ENCODE measurements at regions not wholly inside any gene's neighbourhood (a gene's known extent, or its start where the extent isn't known, plus 50 kb on each side); places are given as distances from the start of the nearest gene placed in this dataset.

DNA sequence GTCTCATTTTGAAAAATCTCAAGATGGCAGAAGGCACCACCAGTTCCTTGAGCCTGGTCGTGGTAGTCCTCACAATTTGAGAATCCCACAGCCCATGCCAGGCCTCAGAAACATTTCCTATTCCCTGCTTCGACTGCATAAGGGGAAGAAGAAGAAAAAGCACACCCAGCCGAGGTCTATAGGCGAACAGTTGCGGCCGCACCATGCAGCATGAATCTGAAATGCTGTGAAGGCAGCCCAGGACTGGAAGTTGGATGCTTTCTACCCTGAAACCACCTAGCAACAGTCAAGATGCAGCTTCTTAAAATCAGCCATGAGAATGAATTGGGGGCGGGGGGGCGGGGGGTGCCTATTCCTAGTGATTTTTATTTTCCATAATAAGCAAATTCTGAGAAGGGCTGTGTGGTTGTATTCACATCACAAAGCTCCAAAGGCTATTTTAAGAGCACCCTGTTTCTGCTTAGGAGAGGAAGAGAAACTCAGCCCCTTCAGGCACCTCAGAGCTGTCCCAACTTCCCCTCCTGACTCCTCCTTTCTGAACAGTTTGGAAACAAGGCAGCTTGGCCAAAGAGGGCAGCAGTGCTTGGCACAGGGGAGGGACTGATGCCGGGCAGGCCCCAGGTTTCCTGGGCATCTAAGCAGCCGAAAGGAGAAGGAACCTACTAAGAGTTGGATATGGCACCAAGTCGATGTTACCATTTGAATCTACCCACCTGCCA, 172.5 kb upstream of the FOXN3 start:
- DNase-seq (ENCODE audit: low read depth), result no peak
- in situ Hi-C loops (cut with HindIII; ENCODE audit: low pct_unique_long_range_greater_than_20kb, low sequenced_read_pairs), result no loop called here

DNA sequence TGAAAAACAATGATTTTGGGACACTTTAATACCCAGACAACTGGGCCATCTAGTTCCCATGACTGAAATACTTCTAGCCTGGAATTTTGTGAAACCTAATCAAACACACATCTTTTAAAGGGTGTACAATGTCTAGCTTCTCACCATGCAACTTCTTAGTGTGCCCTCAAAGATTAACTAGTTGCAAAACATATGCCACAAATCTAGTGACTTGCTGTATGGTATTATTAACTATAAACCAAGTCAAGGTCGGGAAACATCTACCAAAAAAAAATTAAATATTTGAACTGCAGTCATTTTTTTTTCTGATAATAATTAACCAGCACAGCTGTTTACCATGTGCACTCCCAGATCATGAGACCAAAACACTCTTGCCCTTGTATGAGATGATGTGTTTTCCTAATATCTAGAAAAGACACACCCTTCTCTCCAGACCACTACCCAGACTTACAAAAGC, 171.8 kb upstream of the FOXN3 start:
- DNase-seq (ENCODE audit: low read depth), result no peak
- in situ Hi-C loops (cut with HindIII; ENCODE audit: low pct_unique_long_range_greater_than_20kb, low sequenced_read_pairs), result no loop called here

DNA sequence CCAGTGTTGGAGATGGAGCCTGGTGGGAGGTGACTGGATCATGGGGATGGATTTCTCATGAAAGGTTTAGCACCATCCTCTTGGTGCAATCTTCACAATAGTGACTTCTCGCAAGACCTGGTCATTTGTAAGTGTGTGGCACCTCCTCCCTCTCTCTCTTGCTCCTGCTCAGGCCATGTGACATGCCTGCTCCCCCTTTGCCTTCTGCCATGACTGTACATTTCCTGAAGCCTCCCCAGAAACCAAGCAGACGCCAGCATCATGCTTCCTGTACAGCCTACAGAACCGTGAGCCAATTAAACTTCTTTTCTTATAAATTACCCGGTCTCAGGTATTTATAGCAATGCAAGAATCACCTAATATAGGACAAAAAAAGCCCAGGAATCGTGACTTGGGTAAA, 171.0 kb upstream of the FOXN3 start:
- DNase-seq (ENCODE audit: low read depth), result no peak
- in situ Hi-C loops (cut with HindIII; ENCODE audit: low pct_unique_long_range_greater_than_20kb, low sequenced_read_pairs), result no loop called here

DNA sequence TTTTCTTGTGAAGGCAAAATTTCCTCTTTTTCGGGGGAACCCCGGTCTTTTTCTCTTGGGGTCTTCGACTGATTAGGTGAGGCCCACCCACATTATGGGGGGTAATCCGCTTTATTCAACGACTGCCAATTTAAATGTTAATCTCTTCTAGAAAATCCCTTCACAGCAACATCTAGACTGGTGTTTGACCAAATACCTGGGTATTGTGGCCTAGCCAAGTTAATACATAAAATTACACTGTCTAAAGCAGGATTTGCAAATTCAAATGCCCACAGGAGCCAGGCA, 170.0 kb upstream of the FOXN3 start:
- in situ Hi-C loops (cut with HindIII; ENCODE audit: low pct_unique_long_range_greater_than_20kb, low sequenced_read_pairs), result no loop called here
- no peak for DNase-seq (ENCODE audit: low read depth)

DNA sequence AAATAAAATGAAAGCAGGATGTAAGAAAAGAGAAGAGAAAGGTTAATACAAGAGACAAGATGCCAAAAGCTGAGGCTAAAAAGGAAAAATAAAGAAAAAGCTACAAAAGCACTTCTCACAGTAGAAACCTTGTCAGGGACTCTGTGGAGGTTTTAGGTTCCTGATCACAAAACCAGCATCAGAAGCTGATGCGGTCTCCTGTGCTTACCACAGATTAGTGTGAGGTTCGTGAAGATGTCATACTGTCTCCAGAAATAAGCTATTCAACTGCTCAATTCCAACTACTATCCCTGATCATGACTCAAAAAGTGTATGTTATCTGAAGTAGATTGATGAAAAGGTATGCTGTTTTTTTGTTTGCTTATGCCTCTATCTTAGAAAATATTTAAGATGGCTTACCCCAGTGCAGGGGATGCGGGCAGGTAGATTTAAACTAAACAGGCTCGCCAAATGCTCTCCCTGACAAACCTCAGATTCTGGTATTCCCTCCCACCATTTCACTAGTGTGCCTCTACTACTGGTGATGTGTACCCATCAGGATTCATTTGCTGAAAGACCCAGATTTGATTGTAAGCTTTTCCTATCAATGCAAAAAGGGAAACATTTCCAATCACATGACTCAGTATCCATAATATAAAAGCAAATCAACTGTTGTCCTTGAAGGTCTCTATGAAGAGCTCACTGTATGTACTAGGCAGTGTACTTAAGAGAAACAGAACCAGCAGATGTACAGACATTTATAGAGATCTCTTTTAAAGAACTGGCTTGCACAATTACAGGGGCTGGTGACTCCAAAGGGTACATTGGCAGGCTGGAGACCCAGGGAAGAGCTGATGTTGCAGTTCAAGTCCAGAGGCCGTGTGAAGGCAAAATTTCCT, 169.5 kb upstream of the FOXN3 start:
- in situ Hi-C loops (cut with HindIII; ENCODE audit: low pct_unique_long_range_greater_than_20kb, low sequenced_read_pairs), result no loop called here
- DNase-seq (ENCODE audit: low read depth), result no peak

DNA sequence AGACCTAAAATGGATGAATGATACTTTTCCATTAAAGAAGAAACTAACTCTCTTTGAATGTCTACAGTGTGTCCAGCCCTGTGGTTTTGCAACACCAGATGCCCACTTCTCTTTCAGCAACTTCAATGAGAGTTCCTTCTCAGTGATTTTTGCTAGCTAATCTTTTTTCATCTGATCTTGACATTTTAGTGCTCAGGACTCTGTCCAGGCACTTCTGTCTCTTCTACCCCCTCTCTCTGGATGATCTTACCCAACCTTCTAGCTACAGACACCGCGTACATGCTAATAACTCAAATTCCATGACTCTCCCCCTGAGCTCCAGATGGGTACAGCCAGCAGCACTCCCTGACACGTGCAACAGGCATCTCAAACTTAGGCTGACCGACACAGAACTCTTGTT, 161.1 kb upstream of the FOXN3 start:
- in situ Hi-C loops (cut with HindIII; ENCODE audit: low pct_unique_long_range_greater_than_20kb, low sequenced_read_pairs), result no loop called here
- no peak for DNase-seq (ENCODE audit: low read depth)

DNA sequence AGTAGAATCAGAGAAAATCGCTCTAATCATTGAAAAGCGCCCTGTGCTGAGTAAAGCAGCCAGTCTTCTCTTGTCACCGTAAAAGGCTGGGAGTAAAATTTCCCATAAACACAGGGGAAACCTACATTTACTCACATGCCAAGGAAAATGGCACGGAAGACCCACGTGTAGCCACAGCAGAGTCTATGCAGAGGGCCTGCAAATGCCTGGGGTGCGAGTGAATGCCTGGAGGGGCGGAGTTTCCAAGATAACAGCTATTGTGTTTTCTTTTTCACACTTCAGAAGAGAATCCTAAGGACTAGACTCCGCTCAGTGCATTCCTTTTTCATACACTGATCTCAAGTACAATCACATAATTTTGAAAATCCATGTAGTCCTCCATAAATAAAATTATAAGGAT, 159.9 kb upstream of the FOXN3 start:
- in situ Hi-C loops (cut with HindIII; ENCODE audit: low pct_unique_long_range_greater_than_20kb, low sequenced_read_pairs), result no loop called here
- no peak for DNase-seq (ENCODE audit: low read depth)

DNA sequence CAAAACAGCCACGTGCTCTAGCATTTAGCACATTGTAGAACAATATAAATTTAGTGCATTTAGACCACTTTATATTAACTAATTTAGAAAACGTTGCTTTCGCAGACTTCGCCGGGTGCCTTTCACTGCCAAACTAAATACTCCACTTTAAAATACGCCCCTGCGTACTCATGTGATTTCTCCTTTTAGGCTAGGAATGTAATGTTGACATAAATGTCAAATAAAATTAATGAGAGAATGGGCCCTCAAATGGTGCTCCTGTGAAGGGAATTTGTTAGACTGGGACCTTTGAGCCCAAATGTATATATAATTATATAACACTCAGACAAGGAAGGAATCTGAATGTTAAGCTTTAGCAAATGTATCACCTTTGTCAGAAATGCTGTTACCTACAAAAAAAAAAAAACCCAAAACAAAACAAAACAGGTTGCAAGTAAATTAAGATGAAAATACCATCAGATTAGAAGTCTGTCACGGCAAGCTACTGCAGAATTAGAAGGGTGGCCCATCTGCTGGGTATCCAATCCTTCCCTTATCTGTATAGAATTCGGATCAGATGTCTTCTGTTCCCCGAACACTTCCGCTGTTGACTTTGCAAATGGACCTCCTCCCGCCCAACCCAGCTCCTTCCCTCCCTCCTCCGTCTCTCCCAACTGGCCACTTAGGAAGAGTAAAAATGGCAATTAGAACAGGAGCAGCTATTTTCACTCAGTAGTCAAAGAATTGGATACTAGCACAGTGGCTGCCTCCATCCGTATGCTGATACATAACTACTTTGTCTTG, 159.3 kb upstream of the FOXN3 start:
- no peak for DNase-seq (ENCODE audit: low read depth)
- in situ Hi-C loops (cut with HindIII; ENCODE audit: low pct_unique_long_range_greater_than_20kb, low sequenced_read_pairs), result no loop called here

DNA sequence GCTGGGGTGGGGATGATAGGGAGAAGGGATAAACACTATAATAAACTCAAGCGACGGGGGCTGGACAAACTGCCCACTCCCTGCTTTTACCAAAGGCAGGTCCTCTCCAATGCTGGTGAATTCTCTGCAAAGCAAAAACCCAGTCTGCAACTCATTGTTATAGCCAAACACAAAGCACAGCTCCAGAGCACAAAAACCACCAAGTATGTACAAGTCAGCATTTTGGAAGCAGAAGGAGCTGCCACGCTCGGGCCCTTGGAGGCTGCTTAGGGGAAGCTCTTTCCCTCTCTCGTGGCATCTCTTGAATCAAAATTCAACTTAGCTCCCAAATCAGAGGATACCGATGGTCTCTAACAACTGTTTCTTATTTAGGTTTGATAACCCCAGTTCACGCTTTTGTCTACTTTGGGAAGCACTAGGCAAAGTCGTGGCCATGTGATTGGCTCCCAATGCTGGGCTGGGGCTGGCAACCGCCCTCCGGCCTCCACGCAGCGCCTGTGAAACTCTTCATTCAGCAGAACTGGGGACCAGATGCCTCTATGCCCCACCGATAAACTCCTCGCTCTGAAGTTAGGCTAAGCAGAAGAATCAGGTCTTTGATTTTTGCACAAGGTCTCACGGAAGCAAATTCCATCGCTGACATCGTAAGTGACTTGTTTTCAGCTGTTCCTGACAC, 158.5 kb upstream of the FOXN3 start:
- no peak for DNase-seq (ENCODE audit: low read depth)
- in situ Hi-C loops (cut with HindIII; ENCODE audit: low pct_unique_long_range_greater_than_20kb, low sequenced_read_pairs), result no loop called here

DNA sequence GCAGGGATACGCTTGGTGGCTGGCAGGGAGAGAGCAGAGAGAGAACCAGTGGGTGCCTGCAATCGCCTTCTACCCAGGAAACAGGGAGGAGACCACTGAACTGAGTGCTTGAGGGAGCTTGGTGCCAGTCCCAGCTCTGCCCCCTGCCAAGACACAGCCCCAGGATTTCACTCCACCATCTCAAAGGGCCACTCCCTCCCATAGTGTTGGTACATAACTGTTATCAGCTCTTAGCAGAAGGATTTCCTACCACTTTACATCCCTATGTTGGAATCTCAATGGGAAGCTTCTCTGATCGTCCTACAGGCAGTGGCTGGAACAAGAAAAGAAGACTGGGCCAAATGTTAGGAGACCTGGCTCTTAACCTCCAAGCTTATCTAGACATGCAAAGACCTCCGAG, 157.4 kb upstream of the FOXN3 start:
- no peak for DNase-seq (ENCODE audit: low read depth)
- in situ Hi-C loops (cut with HindIII; ENCODE audit: low pct_unique_long_range_greater_than_20kb, low sequenced_read_pairs), result no loop called here

DNA sequence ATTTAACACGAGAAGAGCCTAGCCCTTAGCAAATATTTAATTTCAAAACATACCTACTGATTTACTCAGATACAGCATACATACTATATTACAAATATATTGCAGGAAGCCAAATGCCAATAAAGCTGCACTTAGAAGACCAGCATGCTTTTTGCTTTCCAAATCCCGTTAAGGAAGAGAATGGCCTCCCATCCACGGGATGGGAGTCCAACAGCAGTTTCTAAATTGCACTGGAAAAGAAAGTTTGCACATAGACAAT, 156.3 kb upstream of the FOXN3 start:
- DNase-seq (ENCODE audit: low read depth), result no peak
- in situ Hi-C loops (cut with HindIII; ENCODE audit: low pct_unique_long_range_greater_than_20kb, low sequenced_read_pairs), result no loop called here

DNA sequence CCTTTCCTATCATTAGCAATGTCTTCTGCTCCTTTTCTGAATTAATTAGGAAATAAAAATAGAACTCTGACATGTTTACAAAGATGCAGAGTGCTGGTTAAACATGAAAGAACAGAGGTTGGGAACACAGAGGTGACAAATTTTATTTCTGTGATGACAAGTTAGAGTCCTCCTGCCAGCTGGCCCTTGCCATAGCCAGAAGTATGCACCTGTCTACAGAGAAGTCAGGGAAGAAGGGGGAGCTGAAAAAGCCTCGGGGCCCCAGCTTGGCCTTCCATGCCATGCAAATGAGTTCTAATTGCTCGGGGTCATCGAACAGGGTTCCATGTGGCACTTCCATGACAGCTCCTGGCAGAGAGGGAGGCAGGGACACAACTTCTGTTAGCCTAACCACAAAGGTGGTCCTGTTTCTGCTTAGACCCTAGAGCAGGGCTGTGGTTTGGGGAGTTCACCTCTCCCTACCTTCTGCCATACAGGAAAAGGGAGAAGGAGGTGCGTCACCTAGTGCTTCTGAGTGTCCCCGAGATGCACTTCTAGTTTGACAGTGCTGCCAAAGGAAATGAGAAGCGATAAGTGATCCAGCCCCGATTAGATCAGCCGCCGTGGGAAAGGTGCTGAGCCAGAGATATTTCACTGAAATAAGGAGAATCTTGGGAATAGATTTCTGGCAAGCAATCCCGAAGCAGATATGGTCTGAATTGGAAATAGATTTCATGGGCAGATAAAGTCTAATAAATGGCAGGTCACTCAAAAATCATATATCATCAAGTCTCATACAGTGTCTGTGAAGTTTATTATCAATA, 155.8 kb upstream of the FOXN3 start:
- in situ Hi-C loops (cut with HindIII; ENCODE audit: low pct_unique_long_range_greater_than_20kb, low sequenced_read_pairs), result no loop called here

DNA sequence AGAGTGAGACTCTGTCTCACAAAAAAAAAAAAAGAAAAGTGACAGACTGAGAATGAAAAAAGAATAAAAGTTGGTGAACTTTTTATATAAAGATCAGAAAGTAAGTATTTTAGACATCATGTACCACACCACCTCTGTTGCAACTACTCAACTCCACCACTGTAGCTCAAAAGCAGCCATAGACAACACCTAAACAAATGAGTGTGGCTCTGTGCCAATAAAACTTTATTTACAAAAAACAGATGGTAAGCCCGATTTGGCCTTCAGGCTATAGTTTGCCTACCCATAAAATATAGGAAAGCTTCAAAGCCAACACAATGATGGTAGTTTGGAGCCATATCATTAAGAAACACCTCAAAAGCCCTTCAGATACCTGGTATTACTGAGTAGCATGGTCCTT, 154.5 kb upstream of the FOXN3 start:
- in situ Hi-C loops (cut with HindIII; ENCODE audit: low pct_unique_long_range_greater_than_20kb, low sequenced_read_pairs), result no loop called here
- no peak for DNase-seq (ENCODE audit: low read depth)

More for the DNA sequence above, 155.8 kb upstream of the FOXN3 start:
- no peak for DNase-seq (ENCODE audit: low read depth)

DNA sequence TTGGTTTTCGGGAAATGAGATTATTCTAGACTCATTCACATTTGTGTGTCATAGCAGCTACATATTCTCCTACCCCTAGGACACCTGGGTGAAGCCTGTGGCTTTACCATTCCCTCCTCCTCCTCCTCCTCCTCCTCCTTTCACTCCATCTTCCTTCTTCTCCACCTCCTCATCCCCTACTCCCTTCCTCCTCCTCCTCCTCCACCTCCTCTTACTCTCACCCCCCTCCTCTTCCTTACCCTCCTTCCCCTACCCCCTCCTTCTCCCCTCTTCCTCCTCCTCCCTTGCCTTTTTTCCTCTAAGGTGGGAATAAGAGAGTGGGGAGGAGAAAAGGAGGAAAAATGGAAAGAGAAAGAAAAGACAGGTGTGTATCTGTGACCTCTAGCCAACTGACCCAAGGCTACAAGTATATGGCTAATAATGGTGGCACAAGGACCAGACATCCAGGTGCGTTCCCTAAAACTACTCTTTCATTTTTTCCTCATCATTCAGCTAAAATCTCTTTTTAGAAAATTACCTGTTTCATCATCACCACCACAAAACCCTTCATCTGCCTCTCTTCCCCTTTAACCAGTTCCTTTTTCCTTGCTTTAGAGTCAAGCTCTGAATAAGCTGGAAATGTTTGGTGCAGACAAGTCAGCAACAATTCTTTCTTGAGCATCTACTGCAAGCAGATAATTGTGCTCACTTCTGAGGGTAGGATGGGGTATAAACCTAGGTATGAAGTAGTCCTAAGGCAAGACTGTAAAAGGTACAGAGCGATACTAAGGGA, 149.8 kb upstream of the FOXN3 start:
- no peak for DNase-seq (ENCODE audit: low read depth)
- in situ Hi-C loops (cut with HindIII; ENCODE audit: low pct_unique_long_range_greater_than_20kb, low sequenced_read_pairs), result no loop called here

DNA sequence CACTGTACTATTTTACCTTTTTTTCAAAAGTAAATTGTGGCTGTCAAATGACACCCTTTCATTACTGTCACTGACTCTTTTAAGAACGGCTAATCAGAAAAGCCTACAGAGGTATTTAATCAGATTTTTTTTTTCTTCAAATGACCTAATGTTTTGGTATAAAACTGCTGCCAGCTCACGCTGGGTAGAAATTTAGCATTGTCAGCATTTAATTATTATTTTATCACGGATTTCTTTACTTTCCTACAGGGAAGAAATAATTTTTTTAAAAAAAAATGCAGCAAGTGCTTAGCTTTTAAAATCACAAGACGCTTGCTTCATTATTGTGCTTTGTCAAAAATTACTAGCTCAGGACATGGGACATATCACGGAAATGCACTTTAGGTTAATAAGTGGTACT, 149.1 kb upstream of the FOXN3 start:
- in situ Hi-C loops (cut with HindIII; ENCODE audit: low pct_unique_long_range_greater_than_20kb, low sequenced_read_pairs), result no loop called here
- DNase-seq (ENCODE audit: low read depth), result no peak

DNA sequence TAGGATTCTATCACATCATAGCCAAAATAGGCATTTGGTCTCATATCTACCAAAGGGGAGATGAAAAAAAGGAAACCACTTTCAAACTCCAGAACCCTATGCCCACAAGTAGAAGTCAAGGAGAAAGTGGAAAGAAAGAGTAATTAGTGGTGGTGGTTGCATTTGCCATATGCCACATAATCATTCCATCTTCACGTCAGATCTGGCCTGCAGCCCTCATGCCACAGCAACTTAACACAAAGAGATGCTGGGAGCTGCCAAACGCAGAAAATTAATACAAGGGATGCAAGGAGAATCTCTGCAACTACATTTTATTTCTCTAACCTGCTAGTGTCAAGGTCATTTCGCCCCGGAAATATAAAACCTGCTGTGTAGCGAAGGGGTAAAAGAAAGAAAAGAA, 148.6 kb upstream of the FOXN3 start:
- in situ Hi-C loops (cut with HindIII; ENCODE audit: low pct_unique_long_range_greater_than_20kb, low sequenced_read_pairs), result no loop called here
- no peak for DNase-seq (ENCODE audit: low read depth)

DNA sequence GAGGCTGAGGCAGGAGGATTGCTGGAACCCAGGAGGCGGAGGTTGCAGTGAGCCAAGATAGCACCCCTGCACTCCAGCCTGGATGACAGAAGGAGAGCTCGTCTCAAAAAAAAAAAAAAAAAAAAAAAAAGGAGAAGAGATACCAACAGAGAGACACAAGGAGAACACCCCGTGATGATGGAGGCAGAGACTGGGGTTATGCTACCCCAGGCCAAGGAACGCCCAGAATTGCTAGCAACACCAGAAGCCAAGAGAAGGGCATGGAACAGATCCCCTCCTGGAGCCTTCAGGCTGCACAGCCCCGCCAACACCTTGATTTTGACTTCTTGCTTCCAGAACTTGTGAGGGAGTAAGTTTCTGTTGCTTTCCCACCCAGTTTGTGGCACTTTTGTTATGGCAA, 148.0 kb upstream of the FOXN3 start:
- no peak for DNase-seq (ENCODE audit: low read depth)
- in situ Hi-C loops (cut with HindIII; ENCODE audit: low pct_unique_long_range_greater_than_20kb, low sequenced_read_pairs), result no loop called here
